NT2/D1 (cell line): ENCODE measurements at regions not wholly inside any gene's neighbourhood (a gene's known extent, or its start where the extent isn't known, plus 50 kb on each side); places are given as distances from the start of the nearest gene placed in this dataset.

Experiments used
- SUZ12 ChIP-seq: IDR thresholded peaks from 2 replicates; pipeline ENCODE4 v1.6.1; 2011; ENCODE audit not compliant: insufficient read length, insufficient read depth; ENCODE audit errors: extremely low read depth
- ZNF274 ChIP-seq: IDR thresholded peaks from 2 replicates; pipeline ENCODE4 v1.6.1; 2011; ENCODE audit warnings: mild to moderate bottlenecking, low read depth, low read length

DNA sequence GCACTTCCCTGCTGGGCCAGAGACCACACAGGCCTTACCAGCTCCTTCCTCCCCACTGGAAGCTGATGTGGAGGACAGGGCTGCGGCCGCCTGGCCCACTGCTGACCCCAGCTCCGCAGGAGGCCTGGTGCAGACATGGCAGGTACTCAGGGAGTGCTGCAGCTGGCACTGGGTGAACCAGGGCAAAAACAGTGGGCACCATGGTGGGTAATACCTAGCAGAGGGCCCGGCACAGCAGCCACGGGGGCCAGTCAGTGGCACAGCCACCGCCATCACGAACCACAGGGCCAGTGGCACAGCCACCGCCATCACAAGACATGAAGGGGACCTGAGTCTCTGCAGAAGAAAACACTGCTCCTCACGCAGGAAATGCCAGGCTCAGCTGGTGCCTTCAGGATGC is 152.6 kb upstream of the PPP2R2D start:
- TF ChIP-seq ZNF274 (no peak), SUZ12 (no peak)
